Ecto neural progenitor cell (in vitro differentiated cells): ENCODE measurements at regions not wholly inside any gene's neighbourhood (a gene's known extent, or its start where the extent isn't known, plus 50 kb on each side); places are given as distances from the start of the nearest gene placed in this dataset.

Source experiments
- DNase-seq: peaks from one replicate; pipeline ENCODE4 v3.0.0-alpha.2; 2018; ENCODE audit warnings: low spot score

DNA sequence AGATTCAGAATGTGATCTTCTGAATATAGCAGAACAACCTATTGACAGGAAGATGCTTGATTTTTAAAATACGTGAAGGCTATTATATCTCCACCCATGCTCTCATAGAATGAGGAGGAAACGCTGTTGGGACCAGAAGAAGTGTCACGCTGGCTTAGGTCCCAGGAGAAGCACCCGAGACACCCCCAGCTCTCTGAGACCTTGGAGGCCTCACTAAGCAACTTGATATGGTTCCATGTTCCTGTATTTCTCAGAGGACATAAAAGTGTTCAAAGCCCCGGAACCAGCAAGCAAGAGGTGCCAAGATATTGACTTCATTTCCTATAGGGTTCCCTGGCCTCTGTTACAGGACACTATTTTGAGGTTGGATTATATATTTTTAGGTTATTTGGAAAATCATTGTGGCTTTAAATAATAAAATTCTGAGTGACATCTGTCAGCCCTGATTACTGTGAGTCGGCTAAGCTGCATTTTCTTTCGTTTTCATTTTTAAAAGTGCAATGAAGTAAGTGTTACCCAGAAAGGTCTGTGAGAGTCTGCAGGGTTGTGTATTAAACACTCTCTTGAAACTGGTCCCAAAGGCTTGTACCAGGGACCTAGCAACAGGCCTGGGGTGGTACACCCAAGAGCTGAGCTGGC, 400.0 kb downstream of the SOX9 start:
- DNase-seq, result no peak

GRCh38 chr17:72523491-72523890, 402.7 kb downstream of the SOX9 start:
- DNase-seq, result no peak

- no peak for DNase-seq
Measured at GRCh38 chr17:72525225-72526015, 404.6 kb downstream of the SOX9 start.

DNA sequence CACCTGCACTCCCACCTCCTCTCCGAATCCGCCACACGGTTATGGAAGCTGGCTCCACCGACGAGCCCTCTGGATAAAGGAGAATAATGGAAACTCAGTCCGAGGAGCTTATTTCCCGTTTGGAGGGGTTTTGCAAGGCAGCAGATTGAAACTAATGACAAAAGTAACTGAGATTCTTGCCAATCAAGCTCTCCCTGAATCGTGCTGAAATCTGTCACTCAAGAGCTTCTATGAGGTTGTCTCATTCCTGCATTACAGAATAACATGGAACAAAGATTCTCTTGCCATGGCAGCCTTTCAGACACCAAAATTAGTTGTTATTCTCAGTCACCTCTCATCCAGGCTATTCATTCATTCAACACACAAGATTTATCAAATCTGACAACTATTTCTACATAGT, 405.9 kb downstream of the SOX9 start:
- no peak for DNase-seq

GRCh38 chr17:72527789-72528188, 407.0 kb downstream of the SOX9 start:
- DNase-seq, result no peak

DNA sequence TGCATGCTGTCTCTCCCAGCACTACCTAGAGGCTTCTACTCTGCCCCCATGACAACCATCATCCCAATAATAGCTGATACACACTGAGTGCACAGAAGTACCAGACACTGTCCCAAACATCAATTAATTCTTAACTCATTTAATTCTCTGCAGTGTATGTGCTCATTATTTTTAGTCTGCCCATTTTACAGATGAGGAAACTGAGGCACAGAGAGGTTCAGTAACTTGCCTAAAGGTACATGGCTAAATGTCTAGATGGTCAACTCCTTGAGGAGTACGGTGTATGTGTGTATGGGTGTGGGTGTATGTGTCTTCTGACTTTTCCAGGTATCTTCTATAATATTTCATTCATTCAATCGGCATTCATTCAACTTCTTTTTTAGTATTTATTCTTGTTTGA, 407.9 kb downstream of the SOX9 start:
- no peak for DNase-seq

- no peak for DNase-seq
Measured at GRCh38 chr17:72529386-72529785, 408.6 kb downstream of the SOX9 start.

DNA sequence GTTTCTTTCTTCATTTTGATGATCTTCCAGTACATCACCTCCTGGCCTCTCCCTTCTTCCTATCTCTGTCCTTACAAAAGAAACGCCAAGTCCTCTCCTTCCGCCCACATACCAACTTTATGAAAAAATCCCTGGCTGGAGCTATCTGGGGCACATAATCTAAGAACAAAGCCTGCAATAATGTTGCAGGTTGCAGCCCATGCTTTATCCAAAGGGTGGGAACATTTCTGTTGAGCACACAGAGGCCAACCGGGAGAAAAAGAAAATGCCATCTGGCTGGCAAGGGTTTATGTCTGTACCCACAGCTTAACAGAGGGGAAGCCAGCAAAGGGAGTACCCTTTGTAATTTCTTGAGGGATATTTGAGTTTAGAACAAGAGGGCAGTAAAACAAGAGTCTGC, 409.6 kb downstream of the SOX9 start:
- DNase-seq, result no peak

- DNase-seq, result no peak
Measured at GRCh38 chr17:72531729-72532128, 410.9 kb downstream of the SOX9 start.

DNA sequence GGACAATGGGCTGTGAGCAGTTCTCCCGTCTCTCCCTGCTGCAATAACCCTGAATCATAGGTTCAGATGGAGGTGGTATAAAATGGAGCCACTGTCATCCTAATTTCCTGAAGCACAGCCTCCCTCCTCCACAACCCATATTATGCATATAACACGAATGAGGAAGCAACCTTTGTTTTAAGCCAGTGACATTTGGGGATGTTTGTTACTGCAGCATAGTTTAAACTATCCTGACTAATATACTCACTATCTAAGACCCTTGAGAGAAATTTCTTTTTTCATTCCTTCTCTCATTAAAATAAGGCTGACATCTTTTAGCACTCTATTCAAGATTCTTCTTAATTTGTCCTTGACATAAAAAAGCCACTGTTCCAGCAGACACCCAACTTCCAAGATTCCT, 413.4 kb downstream of the SOX9 start:
- DNase-seq, result no peak

GRCh38 chr17:72534776-72535175, 414.0 kb downstream of the SOX9 start:
- no peak for DNase-seq

DNA sequence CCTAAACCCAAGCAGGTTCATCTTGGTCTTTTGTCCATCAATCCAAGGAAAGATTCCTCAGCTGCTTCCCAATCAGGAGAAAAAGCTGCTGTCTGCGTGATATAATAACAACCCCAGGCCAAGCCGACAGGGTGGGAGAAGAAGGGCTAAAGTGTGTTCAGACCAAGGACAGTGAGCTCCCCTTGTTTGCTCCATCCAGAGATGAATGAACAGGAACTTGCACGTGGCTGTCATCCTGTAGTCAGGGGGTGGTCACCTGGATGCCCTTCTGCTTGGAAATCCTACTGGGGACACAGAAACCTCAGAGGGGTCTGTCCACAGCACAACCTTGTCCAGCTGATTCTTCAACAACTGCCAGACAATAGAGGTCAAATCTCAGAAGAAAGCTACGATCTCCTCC, 414.5 kb downstream of the SOX9 start:
- DNase-seq, result no peak

DNA sequence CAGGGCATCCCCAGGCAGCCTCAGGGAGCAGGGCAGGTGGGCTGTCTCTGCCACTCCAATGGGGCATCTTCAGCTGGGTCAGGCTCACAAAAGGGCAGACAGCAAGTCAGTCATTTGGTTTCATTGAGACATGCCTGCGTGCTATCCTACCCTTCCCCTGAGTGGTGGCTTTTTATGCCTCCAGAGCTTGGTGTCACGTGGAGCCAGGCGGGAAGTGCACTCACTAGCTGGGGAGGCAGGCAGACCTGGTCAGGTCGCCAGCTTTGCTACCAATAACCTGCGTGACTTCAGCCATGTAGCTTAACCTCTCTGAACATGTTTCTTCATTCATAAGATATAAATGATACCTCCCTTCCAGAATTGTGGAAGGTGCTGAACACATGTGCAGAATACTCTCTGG, 415.0 kb downstream of the SOX9 start:
- DNase-seq, result no peak

GRCh38 chr17:72536788-72537187, 416.0 kb downstream of the SOX9 start:
- no peak for DNase-seq

DNA sequence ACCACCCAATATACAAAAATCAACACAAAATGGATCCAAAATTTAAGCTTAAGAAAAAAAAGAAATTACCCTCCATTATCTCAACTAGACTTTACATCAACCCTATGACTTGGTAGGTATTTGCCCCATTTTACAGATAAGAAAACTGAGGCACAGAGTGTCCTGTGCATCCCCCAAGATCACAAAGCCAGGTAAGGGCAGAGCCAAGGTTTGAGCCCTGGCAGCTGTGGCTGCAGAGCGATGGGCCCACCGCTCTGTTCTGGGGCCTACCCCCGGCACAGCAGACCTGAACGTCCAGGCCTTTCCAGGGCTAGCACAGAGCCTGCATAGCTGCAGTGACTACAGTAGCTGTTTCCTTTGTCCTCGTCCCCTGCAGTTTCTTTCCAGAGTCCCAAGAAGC, 417.6 kb downstream of the SOX9 start:
- DNase-seq, result no peak

- DNase-seq, result peak; percentile 80
Measured at GRCh38 chr17:72538901-72539352, 418.1 kb downstream of the SOX9 start.

- peak; percentile 95 for DNase-seq
Measured at GRCh38 chr17:72539981-72540897, 419.4 kb downstream of the SOX9 start.

DNA sequence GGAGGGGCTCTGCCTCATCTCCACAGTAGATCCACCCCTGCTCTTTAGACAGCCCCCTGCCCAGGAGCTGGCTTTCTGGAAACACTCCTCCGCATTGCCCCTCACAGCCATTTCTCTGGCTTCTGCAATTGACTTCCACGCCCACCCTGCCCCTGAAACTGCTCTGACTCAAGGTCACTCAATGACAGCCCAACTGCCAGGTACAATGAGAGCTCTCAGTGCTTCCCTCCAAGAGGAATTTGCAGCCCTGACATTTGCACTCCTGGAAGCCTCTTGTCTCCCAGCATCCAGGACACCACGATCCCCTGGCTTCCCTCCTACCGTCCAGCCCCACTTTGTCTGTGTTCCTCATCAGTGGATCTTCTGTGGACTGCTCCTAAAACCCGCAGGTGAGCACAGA, 421.5 kb downstream of the SOX9 start:
- no peak for DNase-seq

DNA sequence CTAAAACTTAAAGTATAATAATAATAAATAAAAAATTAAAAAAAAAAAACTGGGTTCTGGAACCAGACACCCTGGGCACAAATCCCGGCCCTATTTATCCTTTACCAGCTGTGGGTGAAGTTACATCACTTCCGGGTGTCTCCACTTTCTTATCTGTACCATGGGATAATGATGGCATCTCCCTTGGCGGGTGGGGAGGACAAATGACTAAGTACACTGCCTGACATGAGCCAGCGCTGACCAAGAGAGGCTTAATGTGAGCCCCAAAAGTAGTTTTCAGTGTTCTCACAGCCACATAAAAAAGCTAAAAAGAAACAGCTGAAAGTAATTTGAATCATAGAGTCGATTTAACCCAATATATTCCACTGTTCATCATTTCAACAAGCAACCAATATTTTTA, 424.9 kb downstream of the SOX9 start:
- no peak for DNase-seq

DNA sequence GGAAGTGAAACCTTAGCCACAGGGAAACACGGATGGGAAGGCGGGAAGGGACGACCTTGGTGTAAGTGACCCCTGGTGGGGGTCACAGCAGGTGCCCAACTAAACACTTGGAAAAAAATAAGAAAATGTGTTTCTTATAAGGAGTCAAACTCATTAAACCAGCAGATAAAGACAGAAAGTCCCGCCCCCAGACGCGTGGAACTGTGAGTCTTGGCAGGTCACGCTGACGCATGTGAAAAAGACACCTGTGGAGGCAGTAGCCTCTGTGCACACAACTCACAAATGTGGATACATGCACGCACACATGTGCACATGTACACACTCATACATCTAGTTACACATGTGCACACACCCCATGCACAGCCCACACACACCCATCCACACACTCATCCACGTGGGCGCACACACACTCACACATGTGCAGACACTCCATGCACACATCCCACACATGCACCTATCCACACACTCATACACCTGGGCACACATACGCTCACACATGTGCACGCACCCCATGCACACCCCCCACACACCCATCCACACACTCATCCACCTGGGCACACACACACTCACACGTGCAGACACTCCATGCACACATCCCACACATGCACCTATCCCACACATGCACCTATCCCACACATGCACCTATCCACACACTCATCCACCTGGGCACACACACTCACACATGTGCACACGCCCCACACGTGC, 432.4 kb downstream of the SOX9 start:
- no peak for DNase-seq

DNA sequence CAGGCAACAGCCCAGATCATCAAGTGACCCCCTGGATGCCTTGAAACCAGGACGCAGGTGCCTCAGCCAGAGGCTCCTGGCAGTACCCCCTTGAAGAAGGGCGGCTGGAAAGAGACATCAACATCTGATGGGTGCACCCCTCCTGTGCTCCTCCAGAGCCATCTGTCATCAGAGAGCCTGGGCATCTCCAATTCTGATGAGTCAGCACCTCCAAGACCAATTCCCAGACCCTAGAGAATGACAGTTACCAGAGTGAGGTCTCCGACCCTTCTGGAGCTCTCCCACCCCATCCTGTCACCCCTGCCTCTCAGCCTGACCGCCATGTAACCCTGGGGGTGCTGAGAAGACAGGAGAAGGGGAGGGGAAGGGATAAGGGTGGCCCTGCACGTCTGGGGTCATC, 433.7 kb downstream of the SOX9 start:
- DNase-seq, result no peak

DNA sequence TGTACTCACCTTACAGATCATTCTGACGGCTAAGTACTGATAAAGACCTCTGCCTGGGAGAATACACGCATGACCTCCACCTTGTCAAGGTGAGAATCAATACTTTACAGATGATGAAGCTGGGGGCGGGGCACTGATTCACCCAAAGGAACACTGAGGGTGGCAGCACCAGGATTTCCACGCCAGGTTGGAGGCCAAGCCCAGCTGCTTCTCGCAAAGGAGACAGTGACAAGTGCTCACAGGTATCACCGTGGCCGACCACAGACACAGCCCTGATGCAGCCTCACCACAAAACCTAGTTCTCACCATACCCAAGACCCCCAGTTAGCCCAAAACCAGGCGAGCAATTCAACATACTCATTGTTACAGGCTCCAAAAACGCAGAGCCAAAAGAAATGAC, 434.2 kb downstream of the SOX9 start:
- DNase-seq, result no peak
